GM12878 (cell line): ENCODE measurements at regions not wholly inside any gene's neighbourhood (a gene's known extent, or its start where the extent isn't known, plus 50 kb on each side); places are given as distances from the start of the nearest gene placed in this dataset.
A peak's percentile ranks its signal among the peaks of the same experiment; 100 is the strongest.

ENCODE experiments used
- BMI1 ChIP-seq: fragments of 450-650 bp; IDR thresholded peaks from 2 replicates; pipeline ENCODE4 v1.6.1; 2016; ENCODE audit warnings: mild to moderate bottlenecking, moderate library complexity, borderline replicate concordance
- CREM ChIP-seq: IDR thresholded peaks from 2 replicates; pipeline ENCODE4 v1.6.1; 2014; ENCODE audit warnings: antibody characterized with exemption, low read depth
- EGR1 ChIP-seq, 2 experiments: IDR thresholded peaks; 1 replicate in 1 of 2; 2 replicates in 1 of 2; pipeline ENCODE4 v1.6.1; 2011 to 2012; ENCODE audit warnings: low read depth in 2 of 2, low read length in 2 of 2, borderline replicate concordance in 1 of 2, mild to moderate bottlenecking in 1 of 2, moderate library complexity in 1 of 2
- ESRRA ChIP-seq: IDR thresholded peaks from 2 replicates; pipeline ENCODE4 v1.6.1; 2012; ENCODE audit warnings: mild to moderate bottlenecking, low read length, improper control_type of control experiment
- FOXM1 ChIP-seq: IDR thresholded peaks from 2 replicates; pipeline ENCODE4 v1.6.1; 2012; ENCODE audit warnings: low read depth, mild to moderate bottlenecking, inconsistent platforms, low read length, moderate library complexity
- HDAC2 ChIP-seq: fragments of 200-600 bp; sonication (generic); IDR thresholded peaks from 2 replicates; pipeline ENCODE4 v1.6.1; 2017
- IKZF1 ChIP-seq: fragments of 450-650 bp; conservative IDR thresholded peaks from 2 replicates; pipeline ENCODE4 v1.6.1; 2017; ENCODE audit warnings: antibody characterized with exemption, mild to moderate bottlenecking
- KLF5 ChIP-seq: fragments of 450-650 bp; IDR thresholded peaks from 2 replicates; pipeline ENCODE4 v1.6.1; 2014; ENCODE audit warnings: mild to moderate bottlenecking; ENCODE audit not compliant: partially characterized antibody
- MTA2 ChIP-seq: fragments of 450-650 bp; IDR thresholded peaks from 2 replicates; pipeline ENCODE4 v1.6.1; 2016; ENCODE audit warnings: low read depth, mild to moderate bottlenecking, moderate library complexity
- PAX5 ChIP-seq: IDR thresholded peaks from 2 replicates; pipeline ENCODE4 v1.6.1; 2011; ENCODE audit warnings: low read depth, low read length, borderline replicate concordance
- POU2F2 ChIP-seq: IDR thresholded peaks from 3 replicates; pipeline ENCODE4 v1.6.1; 2011; ENCODE audit warnings: low read depth, mild to moderate bottlenecking, low read length, borderline replicate concordance
- SMARCA5 ChIP-seq: fragments of 450-650 bp; IDR thresholded peaks from 2 replicates; pipeline ENCODE4 v1.6.1; 2017; ENCODE audit warnings: mild to moderate bottlenecking
- USF2 ChIP-seq: IDR thresholded peaks from 2 replicates; pipeline ENCODE4 v1.6.1; 2011; ENCODE audit warnings: low read depth, low read length, improper control_type of control experiment, borderline replicate concordance
- ZNF687 ChIP-seq: fragments of 450-650 bp; IDR thresholded peaks from 2 replicates; pipeline ENCODE4 v1.6.1; 2017; ENCODE audit warnings: mild to moderate bottlenecking, moderate library complexity
- TF ChIP-seq, protein P1 (sequence below): fragments of 450-650 bp; IDR thresholded peaks from 2 replicates; pipeline ENCODE4 v1.6.1; 2016; ENCODE audit warnings: mild to moderate bottlenecking
- TF ChIP-seq, protein P2 (sequence below): fragments of 450-650 bp; IDR thresholded peaks from 2 replicates; pipeline ENCODE4 v1.6.1; 2017; ENCODE audit warnings: mild to moderate bottlenecking, low read depth, inconsistent platforms; ENCODE audit not compliant: poor library complexity, severe bottlenecking
- TF ChIP-seq, protein P3 (sequence below): IDR thresholded peaks from 2 replicates; pipeline ENCODE4 v1.6.1; 2012; ENCODE audit warnings: low read depth, low read length, improper control_type of control experiment
- TF ChIP-seq, protein P4 (sequence below): fragments of 150-350 bp; IDR thresholded peaks from 2 replicates; pipeline ENCODE4 v1.6.1; 2014; ENCODE audit warnings: mild to moderate bottlenecking, low read depth, low read length

GRCh38 chr10:14382022-14382421 is 51.3 kb upstream of the FRMD4A start (continued):
- TF ChIP-seq ZNF687: 0 out of 2 replicates have a peak, but pooled peaks have one; percentile 28
- peak; percentile 19; the same call in 1 of the 2 replicates for TF ChIP-seq PAX5
- TF ChIP-seq HDAC2: no peak
- peak in 1 of 2 experiments; percentile 52; a peak in 1 of 3 replicates for TF ChIP-seq EGR1 (IDR thresholded peaks at IDR 0.05; ENCODE audit: borderline replicate concordance in 1 of 2, low read depth in 2 of 2, low read length in 2 of 2)
- TF ChIP-seq, protein P1, sequence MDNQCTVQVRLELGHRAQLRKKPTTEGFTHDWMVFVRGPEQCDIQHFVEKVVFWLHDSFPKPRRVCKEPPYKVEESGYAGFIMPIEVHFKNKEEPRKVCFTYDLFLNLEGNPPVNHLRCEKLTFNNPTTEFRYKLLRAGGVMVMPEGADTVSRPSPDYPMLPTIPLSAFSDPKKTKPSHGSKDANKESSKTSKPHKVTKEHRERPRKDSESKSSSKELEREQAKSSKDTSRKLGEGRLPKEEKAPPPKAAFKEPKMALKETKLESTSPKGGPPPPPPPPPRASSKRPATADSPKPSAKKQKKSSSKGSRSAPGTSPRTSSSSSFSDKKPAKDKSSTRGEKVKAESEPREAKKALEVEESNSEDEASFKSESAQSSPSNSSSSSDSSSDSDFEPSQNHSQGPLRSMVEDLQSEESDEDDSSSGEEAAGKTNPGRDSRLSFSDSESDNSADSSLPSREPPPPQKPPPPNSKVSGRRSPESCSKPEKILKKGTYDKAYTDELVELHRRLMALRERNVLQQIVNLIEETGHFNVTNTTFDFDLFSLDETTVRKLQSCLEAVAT: 0 out of 2 replicates have a peak, but pooled peaks have one; percentile 26
- TF ChIP-seq, protein P2, sequence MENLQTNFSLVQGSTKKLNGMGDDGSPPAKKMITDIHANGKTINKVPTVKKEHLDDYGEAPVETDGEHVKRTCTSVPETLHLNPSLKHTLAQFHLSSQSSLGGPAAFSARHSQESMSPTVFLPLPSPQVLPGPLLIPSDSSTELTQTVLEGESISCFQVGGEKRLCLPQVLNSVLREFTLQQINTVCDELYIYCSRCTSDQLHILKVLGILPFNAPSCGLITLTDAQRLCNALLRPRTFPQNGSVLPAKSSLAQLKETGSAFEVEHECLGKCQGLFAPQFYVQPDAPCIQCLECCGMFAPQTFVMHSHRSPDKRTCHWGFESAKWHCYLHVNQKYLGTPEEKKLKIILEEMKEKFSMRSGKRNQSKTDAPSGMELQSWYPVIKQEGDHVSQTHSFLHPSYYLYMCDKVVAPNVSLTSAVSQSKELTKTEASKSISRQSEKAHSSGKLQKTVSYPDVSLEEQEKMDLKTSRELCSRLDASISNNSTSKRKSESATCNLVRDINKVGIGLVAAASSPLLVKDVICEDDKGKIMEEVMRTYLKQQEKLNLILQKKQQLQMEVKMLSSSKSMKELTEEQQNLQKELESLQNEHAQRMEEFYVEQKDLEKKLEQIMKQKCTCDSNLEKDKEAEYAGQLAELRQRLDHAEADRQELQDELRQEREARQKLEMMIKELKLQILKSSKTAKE: peak; percentile 70
- peak; percentile 83 for TF ChIP-seq IKZF1
- peak; percentile 90 for TF ChIP-seq MTA2
- TF ChIP-seq, protein P3, sequence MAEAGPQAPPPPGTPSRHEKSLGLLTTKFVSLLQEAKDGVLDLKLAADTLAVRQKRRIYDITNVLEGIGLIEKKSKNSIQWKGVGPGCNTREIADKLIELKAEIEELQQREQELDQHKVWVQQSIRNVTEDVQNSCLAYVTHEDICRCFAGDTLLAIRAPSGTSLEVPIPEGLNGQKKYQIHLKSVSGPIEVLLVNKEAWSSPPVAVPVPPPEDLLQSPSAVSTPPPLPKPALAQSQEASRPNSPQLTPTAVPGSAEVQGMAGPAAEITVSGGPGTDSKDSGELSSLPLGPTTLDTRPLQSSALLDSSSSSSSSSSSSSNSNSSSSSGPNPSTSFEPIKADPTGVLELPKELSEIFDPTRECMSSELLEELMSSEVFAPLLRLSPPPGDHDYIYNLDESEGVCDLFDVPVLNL: no peak
- no peak; the same call in 2 of the 3 replicates for TF ChIP-seq POU2F2
- 0 out of 2 replicates have a peak, but pooled peaks have one; percentile 45 for TF ChIP-seq BMI1
- TF ChIP-seq, protein P4, sequence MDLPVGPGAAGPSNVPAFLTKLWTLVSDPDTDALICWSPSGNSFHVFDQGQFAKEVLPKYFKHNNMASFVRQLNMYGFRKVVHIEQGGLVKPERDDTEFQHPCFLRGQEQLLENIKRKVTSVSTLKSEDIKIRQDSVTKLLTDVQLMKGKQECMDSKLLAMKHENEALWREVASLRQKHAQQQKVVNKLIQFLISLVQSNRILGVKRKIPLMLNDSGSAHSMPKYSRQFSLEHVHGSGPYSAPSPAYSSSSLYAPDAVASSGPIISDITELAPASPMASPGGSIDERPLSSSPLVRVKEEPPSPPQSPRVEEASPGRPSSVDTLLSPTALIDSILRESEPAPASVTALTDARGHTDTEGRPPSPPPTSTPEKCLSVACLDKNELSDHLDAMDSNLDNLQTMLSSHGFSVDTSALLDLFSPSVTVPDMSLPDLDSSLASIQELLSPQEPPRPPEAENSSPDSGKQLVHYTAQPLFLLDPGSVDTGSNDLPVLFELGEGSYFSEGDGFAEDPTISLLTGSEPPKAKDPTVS: no peak
- no peak for TF ChIP-seq KLF5
- TF ChIP-seq USF2: no peak
- TF ChIP-seq ESRRA: no peak
- TF ChIP-seq FOXM1: no peak
- no peak for TF ChIP-seq CREM
- TF ChIP-seq SMARCA5: no peak
